GM12878 (cell line): ENCODE measurements at regions not wholly inside any gene's neighbourhood (a gene's known extent, or its start where the extent isn't known, plus 50 kb on each side); places are given as distances from the start of the nearest gene placed in this dataset.

Source experiments
- ATAC-seq: fragments of 200-7000 bp; cut with Tn5 transposase; 3 replicates; pipeline ENCODE4 v1.9.1; 2020; ENCODE audit warnings: mild to moderate bottlenecking, moderate library complexity
- BruUV-seq: library from RNA; stranded (reverse); fragments of 400-500 nt; replicated peaks from 2 replicates; lab custom pipeline; 2021; lab: Mats Ljungman, UMichigan
- CTCF ChIA-PET: fragments of 300-600 bp; sonication (Branson Sonifier 250); formaldehyde crosslinking; extraction: SDS; loops from one replicate; lab custom pipeline; 2021; ENCODE audit warnings: inconsistent platforms; lab: Yijun Ruan, JAX
- POLR2A ChIA-PET: fragments of 350-600 bp; formaldehyde crosslinking; extraction: SDS; loops from one replicate; lab custom pipeline; 2021; ENCODE audit warnings: inconsistent platforms; lab: Charles Lee
- RAD21 ChIA-PET: fragments of 300-600 bp; sonication (Branson Sonifier 250); formaldehyde crosslinking; loops from one replicate; lab custom pipeline; 2023; ENCODE audit warnings: antibody characterized with exemption; ENCODE audit not compliant: unreplicated experiment; lab: Charles Lee
- SMC1A ChIA-PET: fragments of 300-600 bp; sonication (Branson Sonifier 250); formaldehyde crosslinking; loops from one replicate; lab custom pipeline; 2023; ENCODE audit not compliant: unreplicated experiment, uncharacterized antibody; lab: Charles Lee
- DNase-seq: peaks from one replicate; pipeline ENCODE4 v3.0.0-alpha.2; 2011; ENCODE audit warnings: low read depth, low spot score
- FAIRE-seq: peaks from 3 replicates; lab custom pipeline; 2011; peaks lifted over from hg19 to GRCh38; lab: Jason Lieb, UNC
- H2AFZ ChIP-seq: 2 replicates; pipeline ENCODE4 v1.6.0; 2011; ENCODE audit warnings: low read depth, low read length, control low read depth; ENCODE audit not compliant: control insufficient read depth
- H3K27ac ChIP-seq: 2 replicates; pipeline ENCODE4 v1.5.1; 2011; ENCODE audit warnings: control low read depth; ENCODE audit not compliant: control insufficient read depth, insufficient read depth
- H3K27me3 ChIP-seq, 2 experiments: replicated peaks in 1 of 2; 2 replicates each; pipeline versions ENCODE4 v1.6.0 to v1.6.1; 2011; ENCODE audit warnings: low read length in 1 of 2; ENCODE audit not compliant: control insufficient read depth in 2 of 2, insufficient read depth in 2 of 2
- H3K36me3 ChIP-seq, 2 experiments: 2 replicates each; pipeline ENCODE4 v1.5.1; 2011; ENCODE audit warnings: low read length in 1 of 2; ENCODE audit not compliant: control insufficient read depth in 2 of 2, insufficient read depth in 2 of 2
- H3K4me1 ChIP-seq: 2 replicates; pipeline ENCODE4 v1.6.1; 2011; ENCODE audit warnings: mild to moderate bottlenecking, low read length, moderate library complexity, mixed read lengths; ENCODE audit not compliant: control insufficient read depth, insufficient read depth
- H3K4me2 ChIP-seq: 2 replicates; pipeline ENCODE4 v1.6.0; 2011; ENCODE audit warnings: control low read depth; ENCODE audit not compliant: control insufficient read depth, insufficient read depth
- H3K4me3 ChIP-seq: fragments of 200-600 bp; sonication (generic); 2 replicates; pipeline ENCODE4 v1.5.1; 2016
- H3K79me2 ChIP-seq: 2 replicates; pipeline ENCODE4 v1.6.0; 2011; ENCODE audit warnings: low read length; ENCODE audit not compliant: control insufficient read depth, insufficient read depth
- H3K9ac ChIP-seq: 2 replicates; pipeline ENCODE4 v1.8.0; 2011; ENCODE audit warnings: low read length, control low read depth, mixed read lengths; ENCODE audit not compliant: control insufficient read depth, insufficient read depth
- H3K9me3 ChIP-seq: replicated peaks from 3 replicates; pipeline ENCODE4 v1.5.1; 2011; ENCODE audit warnings: mild to moderate bottlenecking, low read length; ENCODE audit not compliant: control insufficient read depth, insufficient read depth
- H4K20me1 ChIP-seq: 2 replicates; pipeline ENCODE4 v1.6.0; 2011; ENCODE audit not compliant: control insufficient read depth, insufficient read depth
- CEBPB ChIP-seq, 2 experiments: fragments of 150-350 bp in 1 of 2; IDR thresholded peaks; 2 replicates each; pipeline ENCODE4 v1.6.1; 2012 to 2014; ENCODE audit warnings: low read depth in 2 of 2, low read length in 2 of 2, borderline replicate concordance in 1 of 2, inconsistent platforms in 1 of 2
- CHD1 ChIP-seq: IDR thresholded peaks from 2 replicates; pipeline ENCODE4 v1.6.1; 2012; ENCODE audit warnings: low read depth, low read length, improper control_type of control experiment
- IRF4 ChIP-seq: IDR thresholded peaks from 2 replicates; pipeline ENCODE4 v1.6.1; 2011; ENCODE audit warnings: low read depth, low read length
- PAX8 ChIP-seq: fragments of 450-650 bp; IDR thresholded peaks from 2 replicates; pipeline ENCODE4 v1.6.1; 2017; ENCODE audit warnings: mild to moderate bottlenecking, moderate library complexity
- RBBP5 ChIP-seq: fragments of 200-600 bp; sonication (generic); conservative IDR thresholded peaks from 2 replicates; pipeline ENCODE4 v1.6.1; 2016
- SP1 ChIP-seq: IDR thresholded peaks from one replicate; pipeline ENCODE4 v1.6.1; 2011; ENCODE audit warnings: low read depth, low read length
- TCF3 ChIP-seq: IDR thresholded peaks from 2 replicates; pipeline ENCODE4 v1.6.1; 2012; ENCODE audit warnings: low read depth, mild to moderate bottlenecking, low read length, borderline replicate concordance; ENCODE audit not compliant: insufficient read depth
- ZNF217 ChIP-seq: fragments of 450-650 bp; IDR thresholded peaks from 2 replicates; pipeline ENCODE4 v1.6.1; 2017; ENCODE audit warnings: antibody characterized with exemption, mild to moderate bottlenecking
- in situ Hi-C: fragments of 300-500 bp; cut with MboI; formaldehyde crosslinking; loops from 9 replicates; pipeline ENCODE4 v1.14.3; 2018; ENCODE audit warnings: mixed read lengths
- intact Hi-C: fragments of 100-400 bp; cut with micrococcal nuclease; formaldehyde crosslinking; loops from one replicate; pipeline ENCODE4 v1.14.2; 2022; ENCODE audit not compliant: unreplicated experiment
- TF ChIP-seq, protein P1 (sequence below): fragments of 450-650 bp; IDR thresholded peaks from 2 replicates; pipeline ENCODE4 v1.6.1; 2017; ENCODE audit warnings: antibody characterized with exemption, mild to moderate bottlenecking, moderate library complexity
- TF ChIP-seq, protein P2 (sequence below): IDR thresholded peaks from 2 replicates; pipeline ENCODE4 v1.6.1; 2012; ENCODE audit warnings: improper control_type of control experiment, low read depth, low read length; ENCODE audit not compliant: insufficient replicate concordance
- TF ChIP-seq, protein P3 (sequence below): fragments of 450-650 bp; formaldehyde crosslinking; IDR thresholded peaks from 2 replicates; pipeline ENCODE4 v1.4.0; 2020; ENCODE audit warnings: mild to moderate bottlenecking, moderate library complexity
- TF ChIP-seq, protein P4 (sequence below): fragments of 450-650 bp; IDR thresholded peaks from 2 replicates; pipeline ENCODE4 v1.6.1; 2016; ENCODE audit warnings: mild to moderate bottlenecking

DNA sequence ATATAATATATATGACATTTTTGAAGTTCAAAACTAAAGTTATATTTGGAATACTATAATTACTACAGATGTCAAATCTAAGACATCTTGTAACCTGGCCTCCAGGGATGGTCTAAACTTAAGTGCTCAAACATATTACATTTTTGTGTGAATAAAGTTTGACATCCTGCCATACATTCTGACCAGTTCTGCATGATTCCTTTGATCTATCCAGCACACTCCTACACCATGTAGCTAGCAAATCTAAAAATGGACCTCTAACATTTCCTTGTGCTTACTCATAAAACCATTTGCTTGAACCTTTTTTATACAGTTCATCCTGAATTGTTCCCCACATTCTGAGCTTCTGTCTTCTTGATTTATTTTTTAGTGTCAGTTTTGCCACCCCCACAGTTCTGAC is 294.3 kb upstream of the ZNF804A start:
- DNase-seq (no peak), ATAC-seq (no peak), FAIRE-seq (no peak)
- H3K9me3 ChIP-seq: no peaks in the 10 kb centered on the region
- in situ Hi-C loops: no loop called here
- ChIA-PET RAD21 (no interaction called here), SMC1A (no interaction called here), POLR2A (no interaction called here), CTCF (no interaction called here)
- no peaks in the 10 kb centered on the region for H3K4me1 ChIP-seq
- no TSS peak for BruUV-seq
- intact Hi-C loops: no loop called here
- H4K20me1 ChIP-seq: no peaks in the 10 kb centered on the region
- H3K4me2 ChIP-seq: no peak overlapping the region
- no peak overlapping the region for H3K27ac ChIP-seq
- no peaks in the 10 kb centered on the region for H3K27me3 ChIP-seq
- H3K79me2 ChIP-seq: no peaks in the 10 kb centered on the region
- H3K9ac ChIP-seq: no peak overlapping the region
- H2AFZ ChIP-seq: no peak overlapping the region
- no peaks in the 10 kb centered on the region for H3K36me3 ChIP-seq
- no peak overlapping the region for H3K4me3 ChIP-seq
- TF ChIP-seq RBBP5: no peak
- TF ChIP-seq, protein P1, sequence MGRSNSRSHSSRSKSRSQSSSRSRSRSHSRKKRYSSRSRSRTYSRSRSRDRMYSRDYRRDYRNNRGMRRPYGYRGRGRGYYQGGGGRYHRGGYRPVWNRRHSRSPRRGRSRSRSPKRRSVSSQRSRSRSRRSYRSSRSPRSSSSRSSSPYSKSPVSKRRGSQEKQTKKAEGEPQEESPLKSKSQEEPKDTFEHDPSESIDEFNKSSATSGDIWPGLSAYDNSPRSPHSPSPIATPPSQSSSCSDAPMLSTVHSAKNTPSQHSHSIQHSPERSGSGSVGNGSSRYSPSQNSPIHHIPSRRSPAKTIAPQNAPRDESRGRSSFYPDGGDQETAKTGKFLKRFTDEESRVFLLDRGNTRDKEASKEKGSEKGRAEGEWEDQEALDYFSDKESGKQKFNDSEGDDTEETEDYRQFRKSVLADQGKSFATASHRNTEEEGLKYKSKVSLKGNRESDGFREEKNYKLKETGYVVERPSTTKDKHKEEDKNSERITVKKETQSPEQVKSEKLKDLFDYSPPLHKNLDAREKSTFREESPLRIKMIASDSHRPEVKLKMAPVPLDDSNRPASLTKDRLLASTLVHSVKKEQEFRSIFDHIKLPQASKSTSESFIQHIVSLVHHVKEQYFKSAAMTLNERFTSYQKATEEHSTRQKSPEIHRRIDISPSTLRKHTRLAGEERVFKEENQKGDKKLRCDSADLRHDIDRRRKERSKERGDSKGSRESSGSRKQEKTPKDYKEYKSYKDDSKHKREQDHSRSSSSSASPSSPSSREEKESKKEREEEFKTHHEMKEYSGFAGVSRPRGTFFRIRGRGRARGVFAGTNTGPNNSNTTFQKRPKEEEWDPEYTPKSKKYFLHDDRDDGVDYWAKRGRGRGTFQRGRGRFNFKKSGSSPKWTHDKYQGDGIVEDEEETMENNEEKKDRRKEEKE: no peak
- TF ChIP-seq CHD1: no peak
- no peak for TF ChIP-seq CEBPB (IDR thresholded peaks at IDR 0.05; ENCODE audit: borderline replicate concordance in 1 of 2, low read depth in 2 of 2, low read length in 2 of 2)
- TF ChIP-seq, protein P2, sequence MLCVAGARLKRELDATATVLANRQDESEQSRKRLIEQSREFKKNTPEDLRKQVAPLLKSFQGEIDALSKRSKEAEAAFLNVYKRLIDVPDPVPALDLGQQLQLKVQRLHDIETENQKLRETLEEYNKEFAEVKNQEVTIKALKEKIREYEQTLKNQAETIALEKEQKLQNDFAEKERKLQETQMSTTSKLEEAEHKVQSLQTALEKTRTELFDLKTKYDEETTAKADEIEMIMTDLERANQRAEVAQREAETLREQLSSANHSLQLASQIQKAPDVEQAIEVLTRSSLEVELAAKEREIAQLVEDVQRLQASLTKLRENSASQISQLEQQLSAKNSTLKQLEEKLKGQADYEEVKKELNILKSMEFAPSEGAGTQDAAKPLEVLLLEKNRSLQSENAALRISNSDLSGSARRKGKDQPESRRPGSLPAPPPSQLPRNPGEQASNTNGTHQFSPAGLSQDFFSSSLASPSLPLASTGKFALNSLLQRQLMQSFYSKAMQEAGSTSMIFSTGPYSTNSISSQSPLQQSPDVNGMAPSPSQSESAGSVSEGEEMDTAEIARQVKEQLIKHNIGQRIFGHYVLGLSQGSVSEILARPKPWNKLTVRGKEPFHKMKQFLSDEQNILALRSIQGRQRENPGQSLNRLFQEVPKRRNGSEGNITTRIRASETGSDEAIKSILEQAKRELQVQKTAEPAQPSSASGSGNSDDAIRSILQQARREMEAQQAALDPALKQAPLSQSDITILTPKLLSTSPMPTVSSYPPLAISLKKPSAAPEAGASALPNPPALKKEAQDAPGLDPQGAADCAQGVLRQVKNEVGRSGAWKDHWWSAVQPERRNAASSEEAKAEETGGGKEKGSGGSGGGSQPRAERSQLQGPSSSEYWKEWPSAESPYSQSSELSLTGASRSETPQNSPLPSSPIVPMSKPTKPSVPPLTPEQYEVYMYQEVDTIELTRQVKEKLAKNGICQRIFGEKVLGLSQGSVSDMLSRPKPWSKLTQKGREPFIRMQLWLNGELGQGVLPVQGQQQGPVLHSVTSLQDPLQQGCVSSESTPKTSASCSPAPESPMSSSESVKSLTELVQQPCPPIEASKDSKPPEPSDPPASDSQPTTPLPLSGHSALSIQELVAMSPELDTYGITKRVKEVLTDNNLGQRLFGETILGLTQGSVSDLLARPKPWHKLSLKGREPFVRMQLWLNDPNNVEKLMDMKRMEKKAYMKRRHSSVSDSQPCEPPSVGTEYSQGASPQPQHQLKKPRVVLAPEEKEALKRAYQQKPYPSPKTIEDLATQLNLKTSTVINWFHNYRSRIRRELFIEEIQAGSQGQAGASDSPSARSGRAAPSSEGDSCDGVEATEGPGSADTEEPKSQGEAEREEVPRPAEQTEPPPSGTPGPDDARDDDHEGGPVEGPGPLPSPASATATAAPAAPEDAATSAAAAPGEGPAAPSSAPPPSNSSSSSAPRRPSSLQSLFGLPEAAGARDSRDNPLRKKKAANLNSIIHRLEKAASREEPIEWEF: no peak
- TF ChIP-seq, protein P3, sequence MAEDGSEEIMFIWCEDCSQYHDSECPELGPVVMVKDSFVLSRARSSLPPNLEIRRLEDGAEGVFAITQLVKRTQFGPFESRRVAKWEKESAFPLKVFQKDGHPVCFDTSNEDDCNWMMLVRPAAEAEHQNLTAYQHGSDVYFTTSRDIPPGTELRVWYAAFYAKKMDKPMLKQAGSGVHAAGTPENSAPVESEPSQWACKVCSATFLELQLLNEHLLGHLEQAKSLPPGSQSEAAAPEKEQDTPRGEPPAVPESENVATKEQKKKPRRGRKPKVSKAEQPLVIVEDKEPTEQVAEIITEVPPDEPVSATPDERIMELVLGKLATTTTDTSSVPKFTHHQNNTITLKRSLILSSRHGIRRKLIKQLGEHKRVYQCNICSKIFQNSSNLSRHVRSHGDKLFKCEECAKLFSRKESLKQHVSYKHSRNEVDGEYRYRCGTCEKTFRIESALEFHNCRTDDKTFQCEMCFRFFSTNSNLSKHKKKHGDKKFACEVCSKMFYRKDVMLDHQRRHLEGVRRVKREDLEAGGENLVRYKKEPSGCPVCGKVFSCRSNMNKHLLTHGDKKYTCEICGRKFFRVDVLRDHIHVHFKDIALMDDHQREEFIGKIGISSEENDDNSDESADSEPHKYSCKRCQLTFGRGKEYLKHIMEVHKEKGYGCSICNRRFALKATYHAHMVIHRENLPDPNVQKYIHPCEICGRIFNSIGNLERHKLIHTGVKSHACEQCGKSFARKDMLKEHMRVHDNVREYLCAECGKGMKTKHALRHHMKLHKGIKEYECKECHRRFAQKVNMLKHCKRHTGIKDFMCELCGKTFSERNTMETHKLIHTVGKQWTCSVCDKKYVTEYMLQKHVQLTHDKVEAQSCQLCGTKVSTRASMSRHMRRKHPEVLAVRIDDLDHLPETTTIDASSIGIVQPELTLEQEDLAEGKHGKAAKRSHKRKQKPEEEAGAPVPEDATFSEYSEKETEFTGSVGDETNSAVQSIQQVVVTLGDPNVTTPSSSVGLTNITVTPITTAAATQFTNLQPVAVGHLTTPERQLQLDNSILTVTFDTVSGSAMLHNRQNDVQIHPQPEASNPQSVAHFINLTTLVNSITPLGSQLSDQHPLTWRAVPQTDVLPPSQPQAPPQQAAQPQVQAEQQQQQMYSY (CRISPR knock-in tag): no peak
- TF ChIP-seq, protein P4, sequence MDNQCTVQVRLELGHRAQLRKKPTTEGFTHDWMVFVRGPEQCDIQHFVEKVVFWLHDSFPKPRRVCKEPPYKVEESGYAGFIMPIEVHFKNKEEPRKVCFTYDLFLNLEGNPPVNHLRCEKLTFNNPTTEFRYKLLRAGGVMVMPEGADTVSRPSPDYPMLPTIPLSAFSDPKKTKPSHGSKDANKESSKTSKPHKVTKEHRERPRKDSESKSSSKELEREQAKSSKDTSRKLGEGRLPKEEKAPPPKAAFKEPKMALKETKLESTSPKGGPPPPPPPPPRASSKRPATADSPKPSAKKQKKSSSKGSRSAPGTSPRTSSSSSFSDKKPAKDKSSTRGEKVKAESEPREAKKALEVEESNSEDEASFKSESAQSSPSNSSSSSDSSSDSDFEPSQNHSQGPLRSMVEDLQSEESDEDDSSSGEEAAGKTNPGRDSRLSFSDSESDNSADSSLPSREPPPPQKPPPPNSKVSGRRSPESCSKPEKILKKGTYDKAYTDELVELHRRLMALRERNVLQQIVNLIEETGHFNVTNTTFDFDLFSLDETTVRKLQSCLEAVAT: no peak
- no peak for TF ChIP-seq ZNF217
- TF ChIP-seq PAX8: no peak
- no peak for TF ChIP-seq IRF4
- no peak for TF ChIP-seq TCF3
- TF ChIP-seq SP1: no peak
